Amygdala (tissue), 56 donors: ENCODE measurements at regions not wholly inside any gene's neighbourhood (a gene's known extent, or its start where the extent isn't known, plus 50 kb on each side); places are given as distances from the start of the nearest gene placed in this dataset.

Experiments
- DNase-seq, 56 donors: peaks; one replicate each; lab custom pipeline; 2025; lab: John Stamatoyannopoulos, UW

DNA sequence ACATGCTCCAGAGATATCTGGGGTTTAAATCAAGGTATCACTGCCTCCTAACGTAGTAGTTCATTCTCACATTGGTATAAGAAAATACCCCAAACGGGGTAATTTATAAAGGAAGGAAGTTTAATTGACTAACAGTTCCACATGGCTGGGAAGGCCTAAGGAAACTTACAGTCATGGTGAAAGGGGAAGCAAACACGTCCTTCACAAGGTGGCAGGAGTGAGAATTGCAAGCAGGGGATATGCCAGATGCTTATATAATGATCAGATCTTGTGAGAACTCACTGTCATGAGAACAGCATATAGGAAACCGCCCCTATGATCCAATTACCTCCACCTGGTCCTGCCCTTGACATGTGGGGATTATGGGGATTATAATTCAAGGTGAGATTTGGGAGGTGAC is 1280.2 kb upstream of the C9orf72 start:
- no peak for DNase-seq

GRCh38 chr9:28866951-28867350 is 1293.7 kb upstream of the C9orf72 start:
- no peak for DNase-seq

- DNase-seq = no peak
Observed at GRCh38 chr9:28868228-28868990, 1295.1 kb upstream of the C9orf72 start.

- DNase-seq = no peak
Observed at GRCh38 chr9:28882529-28882928, 1309.2 kb upstream of the C9orf72 start.

GRCh38 chr9:28883234-28883633 is 1310.0 kb upstream of the C9orf72 start:
- no peak for DNase-seq

DNA sequence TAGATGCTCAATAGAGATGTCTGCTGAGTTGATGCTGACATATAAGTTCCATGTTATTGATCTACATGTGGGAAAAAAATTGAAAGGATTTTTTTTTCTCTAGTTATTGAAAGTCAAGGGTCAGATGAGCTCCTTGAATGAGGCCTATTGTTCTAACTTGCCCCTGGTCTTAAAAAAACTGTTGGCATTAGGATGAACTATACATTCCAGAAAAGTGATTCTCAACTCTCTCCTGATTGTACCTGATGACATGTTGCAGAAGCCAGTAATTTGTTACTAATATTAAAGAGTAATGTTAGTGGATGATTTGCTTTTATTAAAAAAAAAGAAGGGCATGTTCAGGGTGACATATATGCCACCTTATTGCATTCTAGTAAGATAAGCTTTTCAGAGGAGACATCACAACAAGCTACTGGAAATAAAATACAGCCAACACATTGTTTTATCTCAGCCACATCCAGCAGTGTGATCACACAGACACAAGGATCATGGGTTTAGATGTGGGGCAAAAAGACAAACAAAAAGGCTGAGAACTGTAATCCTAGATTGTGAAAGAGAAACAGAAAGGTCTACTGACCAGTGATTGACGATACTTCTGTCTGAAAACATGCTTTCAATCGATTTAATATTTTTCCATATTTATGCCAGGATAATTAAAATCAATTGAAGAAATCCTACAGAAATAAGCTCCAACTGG is 1314.1 kb upstream of the C9orf72 start:
- DNase-seq = no peak

DNA sequence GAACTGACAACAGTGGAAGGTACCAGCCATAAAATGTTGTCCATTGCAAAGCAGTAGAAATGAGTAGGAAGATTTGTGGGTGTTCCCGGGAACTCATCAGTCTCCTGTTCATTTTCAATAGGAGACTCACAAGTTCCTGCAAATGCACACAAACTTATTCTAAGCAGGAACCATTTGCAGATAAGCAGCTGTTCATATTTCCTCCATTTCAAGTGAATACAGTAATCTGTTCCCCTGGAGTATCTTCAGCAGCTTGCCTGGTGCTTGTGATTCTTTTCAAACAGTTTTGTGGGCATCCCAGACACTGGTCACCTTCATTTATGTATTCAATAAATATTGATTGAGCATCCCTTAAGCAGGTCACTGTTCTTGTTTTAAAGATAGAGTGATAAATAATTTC is 1315.5 kb upstream of the C9orf72 start:
- DNase-seq = no peak

DNA sequence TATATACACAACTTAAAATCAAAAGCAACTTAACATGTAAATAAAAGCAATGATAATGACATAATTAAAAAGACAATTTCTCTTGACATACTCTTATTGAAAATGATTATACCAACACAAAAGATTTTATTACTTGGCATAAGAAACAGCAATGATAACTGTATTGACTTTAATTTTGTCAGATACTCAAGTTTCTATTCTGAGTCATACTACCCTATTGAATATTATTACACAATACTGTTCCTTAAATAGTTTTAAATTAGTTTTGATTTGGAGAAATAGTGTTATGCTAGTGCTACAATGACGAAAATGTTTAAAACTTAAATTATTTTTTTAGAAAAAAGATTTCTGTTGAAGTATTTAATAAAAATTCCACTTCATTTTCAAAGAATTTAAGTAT is 1319.3 kb upstream of the C9orf72 start:
- no peak for DNase-seq

- DNase-seq = no peak
Observed at GRCh38 chr9:28899267-28899666, 1326.0 kb upstream of the C9orf72 start.

GRCh38 chr9:28899926-28900325 is 1326.6 kb upstream of the C9orf72 start:
- no peak for DNase-seq

GRCh38 chr9:28900406-28900805 is 1327.1 kb upstream of the C9orf72 start:
- DNase-seq = no peak

GRCh38 chr9:28909526-28909925 is 1336.2 kb upstream of the C9orf72 start:
- DNase-seq = no peak

- no peak for DNase-seq
Observed at GRCh38 chr9:28912621-28913020, 1339.3 kb upstream of the C9orf72 start.

- DNase-seq = no peak
Observed at GRCh38 chr9:28915202-28915930, 1342.1 kb upstream of the C9orf72 start.

- DNase-seq = no peak
Observed at GRCh38 chr9:28916348-28916747, 1343.1 kb upstream of the C9orf72 start.

DNA sequence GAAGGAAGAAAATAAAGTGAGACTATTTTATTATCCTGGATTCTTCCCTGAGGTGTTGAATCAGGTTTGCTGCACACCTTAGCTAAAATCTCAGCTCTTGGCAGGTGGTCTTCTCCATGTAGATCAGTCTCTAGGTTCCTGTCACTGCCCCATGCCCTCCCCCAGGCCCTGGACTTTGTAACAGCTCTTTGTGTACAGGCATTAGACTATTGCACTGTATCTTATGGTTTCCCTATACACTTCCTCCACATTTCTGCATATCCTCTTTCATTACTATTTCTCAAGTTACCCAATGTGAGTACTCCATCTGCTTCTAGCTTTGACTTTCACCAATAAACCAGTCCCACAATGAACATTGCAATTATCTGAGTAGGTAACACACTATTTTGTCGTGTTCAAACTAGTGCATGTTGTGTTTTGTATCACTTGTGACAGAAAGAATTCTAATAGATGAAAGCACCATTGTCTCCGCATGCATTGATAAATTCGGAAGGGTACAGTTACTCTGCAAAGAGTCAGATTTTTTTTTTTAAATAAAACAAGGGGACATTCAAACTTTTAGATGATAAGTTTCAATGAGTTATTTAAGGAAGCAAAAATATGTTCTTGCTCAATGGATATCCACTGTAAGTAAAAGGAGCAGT is 1348.7 kb upstream of the C9orf72 start:
- no peak for DNase-seq

GRCh38 chr9:28922891-28923290 is 1349.6 kb upstream of the C9orf72 start:
- no peak for DNase-seq

DNA sequence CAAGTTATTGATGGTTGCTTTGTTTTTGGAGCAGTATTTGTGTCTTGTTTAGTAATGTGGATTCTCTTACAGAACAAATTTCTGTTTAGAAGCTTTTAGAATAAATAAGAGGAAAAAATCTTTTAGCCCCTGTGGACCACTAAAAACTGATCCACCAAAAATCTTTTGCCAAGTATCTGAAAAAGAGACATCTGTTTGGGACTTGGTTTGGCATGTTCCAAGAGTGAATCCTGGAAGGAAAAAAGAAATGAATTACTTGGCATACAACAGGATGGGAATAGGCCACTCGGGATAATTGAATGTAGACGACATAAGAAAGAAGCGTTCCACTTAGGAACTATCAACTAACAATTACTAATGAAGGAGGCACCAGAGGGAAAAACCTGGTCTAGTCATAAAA is 1350.1 kb upstream of the C9orf72 start:
- no peak for DNase-seq

DNA sequence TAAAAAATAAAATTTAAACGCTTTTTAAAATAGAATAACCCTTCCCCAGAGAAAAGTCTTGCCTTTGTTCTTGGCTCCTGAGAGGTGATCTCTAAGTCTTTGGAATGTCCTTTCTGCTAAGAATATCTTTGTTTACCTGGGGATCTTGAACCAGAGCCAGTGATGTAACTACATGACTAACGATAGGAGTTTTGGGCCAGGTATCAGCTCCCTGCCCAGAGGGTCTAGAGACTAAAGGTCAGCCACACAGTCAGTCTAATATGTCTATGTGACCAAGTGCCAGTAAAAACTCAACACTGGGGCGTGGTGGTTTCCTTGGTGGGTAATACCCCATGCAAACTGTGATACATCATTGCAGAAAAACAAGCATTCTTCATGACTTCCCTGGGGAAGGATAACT is 1351.9 kb upstream of the C9orf72 start:
- DNase-seq = no peak

GRCh38 chr9:28926306-28926705 is 1353.0 kb upstream of the C9orf72 start:
- DNase-seq = no peak

DNA sequence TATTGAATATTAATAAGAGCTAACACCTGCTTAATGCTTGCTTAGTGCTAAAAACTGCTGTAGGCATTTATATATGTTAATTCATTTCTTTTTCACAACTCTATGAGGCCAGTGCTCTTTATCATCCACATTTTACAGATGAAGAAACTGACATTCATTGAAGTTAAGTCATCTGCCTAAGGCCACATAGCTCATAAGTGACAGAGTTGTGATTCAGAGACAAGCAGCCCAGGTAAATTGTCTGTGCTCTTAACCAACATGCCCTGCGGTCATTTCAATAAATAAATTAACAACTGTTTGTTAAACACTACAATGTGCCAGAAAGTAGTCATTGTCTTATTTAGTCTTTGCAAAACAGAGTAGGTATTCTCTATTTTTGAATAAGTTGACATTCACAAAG is 1354.4 kb upstream of the C9orf72 start:
- no peak for DNase-seq
